ENCODE measurements at regions not wholly inside any gene's neighbourhood (a gene's known extent, or its start where the extent isn't known, plus 50 kb on each side); places are given as distances from the start of the nearest gene placed in this dataset.

GRCh38 chr15:31893780-31894179 lies 136.5 kb upstream of the CHRNA7 start:
- no peak overlapping the region for H3K4me3 ChIP-seq (replicated peaks in 1 of 3; ENCODE audit: insufficient read depth in 1 of 3, low read depth in 1 of 3, low read length in 3 of 3)
- no peak overlapping the region for H3K9ac ChIP-seq (replicated peaks; ENCODE audit: extremely low read depth, insufficient read depth, low read length)
- no peaks in the 10 kb centered on the region for H3K36me3 ChIP-seq (ENCODE audit: control insufficient read depth in 2 of 2, extremely low read depth in 1 of 2, insufficient read depth in 2 of 2, low read length in 2 of 2)
- no TSS peak for BruUV-seq (replicated peaks)
- DNase-seq (ENCODE audit: low read depth, low spot score) = no peak
- no peaks in the 10 kb centered on the region for H3K27me3 ChIP-seq (ENCODE audit: control insufficient read depth in 2 of 2, insufficient read depth in 2 of 2, low read length in 2 of 2)
- H2AFZ ChIP-seq (ENCODE audit: low read depth, low read length) = no peak overlapping the region
- intact Hi-C loops (cut with micrococcal nuclease) (no loop called here), dilution Hi-C loops (cut with MboI; ENCODE audit: extremely low pct_ligation_motif_present, low sequenced_read_pairs) (no loop called here)
- no peaks in the 10 kb centered on the region for H4K20me1 ChIP-seq (replicated peaks; ENCODE audit: control insufficient read depth, extremely low read depth, insufficient read depth, low read length)
- ChIA-PET POLR2A (no interaction called here), CTCF (no interaction called here)
- no peaks in the 10 kb centered on the region for H3K9me3 ChIP-seq (replicated peaks; ENCODE audit: control insufficient read depth, insufficient read depth, low read length)
- H3K27ac ChIP-seq (ENCODE audit: insufficient read depth, low read depth, low read length) = no peak overlapping the region
- TF ChIP-seq POLR2A (IDR thresholded peaks at IDR 0.05; ENCODE audit: low read depth, low read length) = no peak
- no peaks in the 10 kb centered on the region for H3K79me2 ChIP-seq (ENCODE audit: control insufficient read depth, insufficient read depth, low read length)
- H3K4me2 ChIP-seq (ENCODE audit: insufficient read depth, low read length) = no peak overlapping the region
- no peaks in the 10 kb centered on the region for H3K4me1 ChIP-seq (ENCODE audit: control insufficient read depth, extremely low read depth, insufficient read depth, low read length)
- no peak for FAIRE-seq
- no peaks in the 10 kb centered on the region for H3K9me1 ChIP-seq (replicated peaks; ENCODE audit: control insufficient read depth, extremely low read depth, insufficient read depth, low read length)

GRCh38 chr15:31897746-31898145 lies 132.6 kb upstream of the CHRNA7 start:
- H3K9me3 ChIP-seq (replicated peaks; ENCODE audit: control insufficient read depth, insufficient read depth, low read length) = peaks cover 5% of the 10 kb centered on the region
- H3K27me3 ChIP-seq (ENCODE audit: control insufficient read depth in 2 of 2, insufficient read depth in 2 of 2, low read length in 2 of 2) = no peaks in the 10 kb centered on the region
- no peaks in the 10 kb centered on the region for H4K20me1 ChIP-seq (replicated peaks; ENCODE audit: control insufficient read depth, extremely low read depth, insufficient read depth, low read length)
- BruUV-seq (replicated peaks) = no TSS peak
- no peak overlapping the region for H3K4me3 ChIP-seq (replicated peaks in 1 of 3; ENCODE audit: insufficient read depth in 1 of 3, low read depth in 1 of 3, low read length in 3 of 3)
- H3K9ac ChIP-seq (replicated peaks; ENCODE audit: extremely low read depth, insufficient read depth, low read length) = no peak overlapping the region
- no peaks in the 10 kb centered on the region for H3K79me2 ChIP-seq (ENCODE audit: control insufficient read depth, insufficient read depth, low read length)
- no peaks in the 10 kb centered on the region for H3K9me1 ChIP-seq (replicated peaks; ENCODE audit: control insufficient read depth, extremely low read depth, insufficient read depth, low read length)
- H3K27ac ChIP-seq (ENCODE audit: insufficient read depth, low read depth, low read length) = no peak overlapping the region
- H3K4me2 ChIP-seq (ENCODE audit: insufficient read depth, low read length) = no peak overlapping the region
- no peaks in the 10 kb centered on the region for H3K4me1 ChIP-seq (ENCODE audit: control insufficient read depth, extremely low read depth, insufficient read depth, low read length)
- TF ChIP-seq MYC (IDR thresholded peaks at IDR 0.05; ENCODE audit: low read depth, low read length) (no peak), FOS (IDR thresholded peaks at IDR 0.05; ENCODE audit: borderline replicate concordance, insufficient read depth, low read length) (no peak), GATA2 (IDR thresholded peaks at IDR 0.05; ENCODE audit: insufficient read depth, insufficient read length, low read depth, low read length) (no peak), POLR2A (IDR thresholded peaks at IDR 0.05; ENCODE audit: low read depth, low read length) (no peak), JUN (IDR thresholded peaks at IDR 0.05; ENCODE audit: borderline replicate concordance, insufficient read depth, insufficient read length, low read depth) (no peak), CTCF (IDR thresholded peaks at IDR 0.05; ENCODE audit: extremely low read depth in 1 of 2, insufficient read depth in 1 of 2, low read depth in 1 of 2, low read length in 2 of 2) (no peak), EZH2 (IDR thresholded peaks at IDR 0.05; ENCODE audit: borderline replicate concordance, low read depth, low read length, severe bottlenecking) (no peak), POLR2AphosphoS5 (IDR thresholded peaks at IDR 0.05; ENCODE audit: insufficient read depth, low read depth, low read length) (no peak)
- TF ChIP-seq, protein P1, sequence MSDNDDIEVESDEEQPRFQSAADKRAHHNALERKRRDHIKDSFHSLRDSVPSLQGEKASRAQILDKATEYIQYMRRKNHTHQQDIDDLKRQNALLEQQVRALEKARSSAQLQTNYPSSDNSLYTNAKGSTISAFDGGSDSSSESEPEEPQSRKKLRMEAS (IDR thresholded peaks at IDR 0.05; ENCODE audit: insufficient read depth, insufficient read length) = no peak
- dilution Hi-C loops (cut with MboI; ENCODE audit: extremely low pct_ligation_motif_present, low sequenced_read_pairs) (no loop called here), intact Hi-C loops (cut with micrococcal nuclease) (no loop called here)
- DNase-seq (ENCODE audit: low read depth, low spot score) (no peak), FAIRE-seq (no peak)
- ChIA-PET POLR2A (no interaction called here), CTCF (no interaction called here)
- no peak overlapping the region for H2AFZ ChIP-seq (ENCODE audit: low read depth, low read length)
- H3K36me3 ChIP-seq (ENCODE audit: control insufficient read depth in 2 of 2, extremely low read depth in 1 of 2, insufficient read depth in 2 of 2, low read length in 2 of 2) = no peaks in the 10 kb centered on the region

All from endothelial cell of umbilical vein (primary cell).